Esophagus muscularis mucosa (tissue), 4 donors: ENCODE measurements at regions not wholly inside any gene's neighbourhood (a gene's known extent, or its start where the extent isn't known, plus 50 kb on each side); places are given as distances from the start of the nearest gene placed in this dataset.

Experiments used
- DNase-seq: peaks from one replicate; pipeline ENCODE4 v3.0.0-alpha.2; 2017; ENCODE audit errors: extremely low spot score
- H3K27ac ChIP-seq, 4 donors: fragments of 200-600 bp; sonication (generic); replicated peaks in 1 of 4; 1 replicate in 3 of 4; 2 replicates in 1 of 4; pipeline ENCODE4 v1.5.1; 2016 to 2019; ENCODE audit warnings: mild to moderate bottlenecking in 1 of 4
- H3K27me3 ChIP-seq, 4 donors: fragments of 200-600 bp; sonication (generic); one replicate each; pipeline versions ENCODE4 v1.5.1 to v1.6.0; 2016 to 2019
- H3K36me3 ChIP-seq, 4 donors: fragments of 200-600 bp; sonication (generic); one replicate each; pipeline ENCODE4 v1.5.1; 2016 to 2019
- H3K4me1 ChIP-seq, 4 donors: fragments of 200-600 bp; sonication (generic); one replicate each; pipeline ENCODE4 v1.5.1; 2016 to 2019
- H3K4me3 ChIP-seq, 4 donors: fragments of 200-600 bp; sonication (generic); 1 replicate in 2 of 4; 2 replicates in 2 of 4; pipeline ENCODE4 v1.5.1; 2016 to 2019; ENCODE audit warnings: mild to moderate bottlenecking in 4 of 4, moderate library complexity in 1 of 4
- H3K9me3 ChIP-seq, 4 donors: fragments of 200-600 bp; sonication (generic); 1 replicate in 3 of 4; 2 replicates in 1 of 4; pipeline ENCODE4 v1.5.1; 2016 to 2019
- CTCF ChIP-seq, 3 experiments: fragments of 200-600 bp in 2 of 3; fragments of 450-650 bp in 1 of 3; sonication (generic) in 2 of 3; IDR thresholded peaks; one replicate each; pipeline ENCODE4 v1.5.1; 2017 to 2019; ENCODE audit warnings: antibody characterized with exemption in 3 of 3, mild to moderate bottlenecking in 2 of 3, moderate library complexity in 1 of 3
- EP300 ChIP-seq: sonication (generic); formaldehyde crosslinking; IDR thresholded peaks from one replicate; pipeline ENCODE4 v1.6.1; 2017; ENCODE audit warnings: antibody characterized with exemption
- POLR2A ChIP-seq: fragments of 450-650 bp; IDR thresholded peaks from one replicate; pipeline ENCODE4 v1.6.1; 2017; ENCODE audit warnings: antibody characterized with exemption, moderate library complexity, mild to moderate bottlenecking, low read depth
- POLR2AphosphoS5 ChIP-seq, 2 donors: sonication (generic); formaldehyde crosslinking; IDR thresholded peaks; one replicate each; pipeline ENCODE4 v1.6.1; 2017; ENCODE audit warnings: antibody characterized with exemption in 2 of 2
- WGBS: methylation state at CpG from one replicate; pipeline ENCODE4 v1.1.5; 2018; 5-methylcytosine and 5-hydroxymethylcytosine counted together
- intact Hi-C: fragments of 100-400 bp; cut with DNase I; formaldehyde crosslinking; loops from one replicate; pipeline ENCODE4 v1.15.1; 2023

GRCh38 chr18:28529644-28530043, 352.7 kb upstream of the CDH2 start:
- intact Hi-C loops = no loop called here
- Histone ChIP-seq H3K36me3 (no peaks in the 10 kb centered on the region), H3K9me3 (no peaks in the 10 kb centered on the region), H3K4me3 (no peak overlapping the region), H3K27ac (no peak overlapping the region), H3K27me3 (no peaks in the 10 kb centered on the region), H3K4me1 (no peaks in the 10 kb centered on the region)
- TF ChIP-seq CTCF (IDR thresholded peaks at IDR 0.05) = no peak
- TF ChIP-seq POLR2A = no peak
- no peak for TF ChIP-seq EP300
- no peak for TF ChIP-seq POLR2AphosphoS5 (IDR thresholded peaks at IDR 0.05)
- no peak for DNase-seq
- WGBS = 83% methylated on average over 1 of the region's 1 CpG

DNA sequence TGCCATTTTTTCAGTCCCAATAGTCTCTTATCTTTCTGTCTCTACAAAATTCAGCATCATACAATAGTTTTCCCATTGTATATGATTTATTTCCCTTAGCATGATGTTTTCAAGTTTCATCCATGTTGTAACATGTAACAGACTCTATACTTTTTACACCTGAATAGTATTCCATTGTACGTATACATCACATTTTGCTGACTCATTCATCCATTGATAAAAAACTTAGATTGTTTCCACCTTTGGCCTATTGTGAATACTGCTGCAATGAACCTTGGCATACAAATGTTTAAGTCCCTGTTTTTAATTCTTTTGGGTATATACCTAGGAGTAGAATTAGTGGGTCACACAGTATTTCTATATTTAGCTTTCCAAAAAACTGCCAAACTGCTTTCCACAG, 349.3 kb upstream of the CDH2 start:
- intact Hi-C loops = no loop called here
- no peaks in the 10 kb centered on the region for H3K36me3 ChIP-seq
- no peaks in the 10 kb centered on the region for H3K4me1 ChIP-seq
- TF ChIP-seq POLR2AphosphoS5 (IDR thresholded peaks at IDR 0.05) = no peak
- no peak for TF ChIP-seq EP300
- no peak for TF ChIP-seq CTCF (IDR thresholded peaks at IDR 0.05)
- no peak for TF ChIP-seq POLR2A
- 92% methylated on average over 1 of the region's 1 CpG for WGBS
- H3K27ac ChIP-seq = no peak overlapping the region
- no peaks in the 10 kb centered on the region for H3K27me3 ChIP-seq
- H3K4me3 ChIP-seq = no peak overlapping the region
- no peaks in the 10 kb centered on the region for H3K9me3 ChIP-seq
- DNase-seq = no peak

DNA sequence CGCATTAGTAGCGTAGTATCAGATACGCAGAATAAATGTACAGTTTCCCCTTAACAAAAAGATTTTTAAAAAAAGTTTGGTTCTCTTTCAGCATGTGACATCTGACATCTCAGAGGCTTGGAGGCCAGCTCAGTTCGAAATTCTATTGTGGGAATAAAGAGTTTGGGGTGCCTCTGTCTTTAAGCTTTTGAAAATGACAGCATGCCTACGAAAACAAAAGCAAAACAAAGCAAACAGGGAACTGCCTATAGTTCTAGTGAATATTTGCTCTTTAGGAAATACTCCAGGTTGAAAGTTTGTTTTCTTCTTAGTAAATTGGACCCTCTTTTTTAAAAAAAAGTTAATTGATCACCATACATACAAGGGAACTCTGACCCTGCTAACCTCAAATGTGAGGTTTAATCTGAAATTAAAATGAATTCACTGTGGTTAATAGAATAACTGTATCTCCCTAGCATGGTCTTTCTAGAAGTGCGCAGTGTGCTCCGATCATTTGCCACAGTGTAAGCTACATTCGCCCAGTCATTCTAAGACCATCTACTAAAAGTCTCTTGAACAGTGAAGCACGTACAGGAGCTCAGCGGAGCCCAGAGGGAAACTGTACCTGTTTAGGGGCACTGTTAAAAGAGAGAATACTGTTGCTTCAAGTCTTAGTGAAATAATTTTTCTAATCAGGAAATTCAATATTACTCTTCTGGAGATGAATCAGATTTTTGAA, 347.0 kb upstream of the CDH2 start:
- H3K4me1 ChIP-seq = no peaks in the 10 kb centered on the region
- H3K27ac ChIP-seq = no peak overlapping the region
- H3K4me3 ChIP-seq = no peak overlapping the region
- DNase-seq = no peak
- no peak for TF ChIP-seq EP300
- 90% methylated on average over 10 of the region's 10 CpGs for WGBS
- no peaks in the 10 kb centered on the region for H3K36me3 ChIP-seq
- H3K27me3 ChIP-seq = no peaks in the 10 kb centered on the region
- H3K9me3 ChIP-seq = no peaks in the 10 kb centered on the region
- intact Hi-C loops = no loop called here

GRCh38 chr18:28522236-28522635, 345.3 kb upstream of the CDH2 start:
- Histone ChIP-seq H3K4me3 (no peak overlapping the region), H3K27ac (no peak overlapping the region), H3K4me1 (no peaks in the 10 kb centered on the region), H3K27me3 (no peaks in the 10 kb centered on the region), H3K9me3 (no peaks in the 10 kb centered on the region), H3K36me3 (no peaks in the 10 kb centered on the region)
- DNase-seq = no peak
- 78% methylated on average over 4 of the region's 4 CpGs for WGBS
- TF ChIP-seq POLR2AphosphoS5 (IDR thresholded peaks at IDR 0.05) (no peak), CTCF (IDR thresholded peaks at IDR 0.05) (no peak), POLR2A (no peak), EP300 (no peak)
- intact Hi-C loops = no loop called here

DNA sequence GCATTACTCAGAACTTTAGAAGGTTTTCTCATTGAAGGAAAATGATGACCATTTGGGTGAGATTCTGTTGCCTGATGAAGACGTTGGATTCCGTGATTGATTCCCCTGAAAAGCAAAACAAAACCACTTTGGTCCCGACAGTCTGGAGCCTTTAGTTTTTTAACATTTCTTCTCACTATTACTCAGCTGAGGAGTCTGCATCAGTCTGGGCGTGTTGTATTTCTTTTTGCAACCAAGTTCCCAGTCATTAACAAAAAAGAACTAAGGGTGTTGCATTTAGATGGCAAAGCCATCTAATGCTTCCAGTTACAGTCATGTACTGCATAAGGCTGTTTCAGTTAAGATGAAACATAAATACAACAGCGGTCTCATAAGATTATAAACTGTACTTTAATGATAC, 343.1 kb upstream of the CDH2 start:
- Histone ChIP-seq H3K27ac (no peak overlapping the region), H3K9me3 (no peaks in the 10 kb centered on the region), H3K4me1 (no peaks in the 10 kb centered on the region), H3K4me3 (no peak overlapping the region), H3K36me3 (no peaks in the 10 kb centered on the region), H3K27me3 (no peaks in the 10 kb centered on the region)
- TF ChIP-seq EP300 (no peak), POLR2AphosphoS5 (IDR thresholded peaks at IDR 0.05) (no peak), POLR2A (no peak), CTCF (IDR thresholded peaks at IDR 0.05) (no peak)
- no peak for DNase-seq
- intact Hi-C loops = no loop called here
- 88% methylated on average over 5 of the region's 5 CpGs for WGBS
